HS-27A (cell line): ENCODE measurements at regions not wholly inside any gene's neighbourhood (a gene's known extent, or its start where the extent isn't known, plus 50 kb on each side); places are given as distances from the start of the nearest gene placed in this dataset.

Experiments
- DNase-seq: peaks from one replicate; pipeline ENCODE4 v3.0.0-alpha.2; 2012; ENCODE audit warnings: low read depth, missing footprints

DNA sequence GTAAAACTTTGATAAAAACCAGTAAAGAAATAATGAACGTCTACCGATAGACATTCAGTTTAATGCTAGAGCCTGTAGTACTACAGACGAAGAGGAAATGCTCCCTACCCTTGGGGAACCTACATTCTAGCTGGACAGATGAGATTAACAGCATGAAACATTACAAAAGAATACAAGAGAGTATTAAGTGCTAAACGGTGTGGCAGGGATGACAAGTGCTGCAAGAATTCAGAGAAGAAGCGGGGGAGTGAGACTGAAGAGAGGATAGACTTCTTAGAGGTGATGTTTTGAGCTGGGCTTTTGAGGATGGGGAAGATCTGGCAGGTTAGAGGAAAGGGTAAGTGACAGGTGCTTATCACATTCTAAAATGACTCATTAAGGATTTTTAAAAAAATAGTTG lies 52.6 kb upstream of the ESX1 start:
- DNase-seq, result no peak

DNA sequence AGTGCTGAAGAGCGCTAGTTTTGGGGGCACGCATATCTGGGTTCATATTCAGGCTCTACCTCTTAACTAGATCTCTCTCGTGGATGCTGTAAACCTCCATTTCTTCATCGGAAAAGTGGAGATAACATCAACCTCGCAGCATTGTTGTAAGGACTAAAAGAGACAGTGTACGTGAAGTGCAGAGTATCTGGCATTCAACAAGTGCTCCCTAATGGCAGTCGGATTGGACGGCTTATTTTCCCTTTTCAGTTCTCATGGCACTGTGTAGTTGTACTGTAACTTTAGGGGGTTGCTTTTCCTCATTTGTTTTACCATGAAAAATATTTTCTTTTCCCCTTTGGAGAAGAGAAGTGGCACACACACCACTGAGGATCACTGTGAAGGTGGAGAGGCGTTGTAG lies 51.4 kb upstream of the ESX1 start:
- DNase-seq, result no peak
